GM18508 (cell line): ENCODE measurements at regions not wholly inside any gene's neighbourhood (a gene's known extent, or its start where the extent isn't known, plus 50 kb on each side); places are given as distances from the start of the nearest gene placed in this dataset.
"Not testable (repeated sequence)": the region's sequence is repeated elsewhere in the genome, so short reads cannot be mapped to it uniquely, and the experiment has no call there.

Source experiments
- ATAC-seq: cut with Tn5 transposase; IDR thresholded peaks from one replicate; pipeline ENCODE4 v1.9.1; 2021; ENCODE audit warnings: moderate number of reproducible peaks; ENCODE audit not compliant: insufficient read depth, unreplicated experiment

GRCh38 chr4:126670038-126670437 is 962.7 kb upstream of the INTU start:
- ATAC-seq = not testable (repeated sequence)

GRCh38 chr4:126678618-126679017 is 954.1 kb upstream of the INTU start:
- ATAC-seq = no peak

GRCh38 chr4:126679303-126679702 is 953.5 kb upstream of the INTU start:
- no peak for ATAC-seq

GRCh38 chr4:126682250-126682649 is 950.5 kb upstream of the INTU start:
- no peak for ATAC-seq

- ATAC-seq = no peak
Observed at GRCh38 chr4:126686491-126686890, 946.3 kb upstream of the INTU start.

- ATAC-seq = no peak
Observed at GRCh38 chr4:126687655-126688358, 945.0 kb upstream of the INTU start.

GRCh38 chr4:126691797-126692196 is 941.0 kb upstream of the INTU start:
- ATAC-seq = no peak

GRCh38 chr4:126697748-126698147 is 935.0 kb upstream of the INTU start:
- no peak for ATAC-seq

GRCh38 chr4:126698224-126698623 is 934.5 kb upstream of the INTU start:
- no peak for ATAC-seq

- no peak for ATAC-seq
Observed at GRCh38 chr4:126701756-126702155, 931.0 kb upstream of the INTU start.

- no peak for ATAC-seq
Observed at GRCh38 chr4:126702747-126703146, 930.0 kb upstream of the INTU start.

- ATAC-seq = no peak
Observed at GRCh38 chr4:126705266-126705665, 927.5 kb upstream of the INTU start.

GRCh38 chr4:126708716-126709115 is 924.0 kb upstream of the INTU start:
- no peak for ATAC-seq

GRCh38 chr4:126710935-126711334 is 921.8 kb upstream of the INTU start:
- ATAC-seq = no peak

- no peak for ATAC-seq
Observed at GRCh38 chr4:126715067-126715466, 917.7 kb upstream of the INTU start.

GRCh38 chr4:126715681-126716080 is 917.1 kb upstream of the INTU start:
- ATAC-seq = no peak

- ATAC-seq = no peak
Observed at GRCh38 chr4:126718136-126718535, 914.6 kb upstream of the INTU start.

GRCh38 chr4:126719852-126720251 is 912.9 kb upstream of the INTU start:
- no peak for ATAC-seq

- no peak for ATAC-seq
Observed at GRCh38 chr4:126725906-126726305, 906.9 kb upstream of the INTU start.

GRCh38 chr4:126727461-126727860 is 905.3 kb upstream of the INTU start:
- ATAC-seq = no peak

- ATAC-seq = no peak
Observed at GRCh38 chr4:126731062-126731461, 901.7 kb upstream of the INTU start.

GRCh38 chr4:126733301-126733700 is 899.5 kb upstream of the INTU start:
- ATAC-seq = no peak

- no peak for ATAC-seq
Observed at GRCh38 chr4:126734465-126734864, 898.3 kb upstream of the INTU start.
